ENCODE measurements at regions not wholly inside any gene's neighbourhood (a gene's known extent, or its start where the extent isn't known, plus 50 kb on each side); places are given as distances from the start of the nearest gene placed in this dataset.
"Not testable (repeated sequence)": the region's sequence is repeated elsewhere in the genome, so short reads cannot be mapped to it uniquely, and the experiment has no call there.

- DNase-seq = no peak
These were observed 937.4 kb upstream of the NRXN1 start for GRCh38 chr2:51969347-51969746.

GRCh38 chr2:51960841-51961335 lies 929.0 kb upstream of the NRXN1 start:
- DNase-seq = no peak

DNA sequence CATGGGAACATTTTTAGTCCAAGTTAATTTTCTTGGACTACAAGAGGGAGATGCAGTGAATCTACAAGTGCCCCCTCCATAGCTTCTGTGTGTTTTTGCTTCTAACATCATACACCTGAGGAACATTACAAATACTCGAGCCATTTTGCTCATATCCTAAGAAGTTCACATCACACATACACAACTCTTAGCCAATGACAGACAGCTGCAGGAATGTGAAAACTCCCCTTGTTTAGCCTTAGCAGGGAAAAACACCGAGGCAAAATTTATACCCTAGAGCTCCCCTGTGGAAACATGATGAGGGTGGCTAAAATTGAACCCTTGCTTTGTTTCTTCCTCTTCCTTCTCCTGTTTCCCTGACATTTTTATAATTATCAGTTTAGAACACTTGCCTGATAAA lies 928.3 kb upstream of the NRXN1 start:
- no peak for DNase-seq

- no peak for DNase-seq
These were observed 927.8 kb upstream of the NRXN1 start for GRCh38 chr2:51959696-51960095.

- no peak for DNase-seq
These were observed 922.0 kb upstream of the NRXN1 start for GRCh38 chr2:51953931-51954330.

DNA sequence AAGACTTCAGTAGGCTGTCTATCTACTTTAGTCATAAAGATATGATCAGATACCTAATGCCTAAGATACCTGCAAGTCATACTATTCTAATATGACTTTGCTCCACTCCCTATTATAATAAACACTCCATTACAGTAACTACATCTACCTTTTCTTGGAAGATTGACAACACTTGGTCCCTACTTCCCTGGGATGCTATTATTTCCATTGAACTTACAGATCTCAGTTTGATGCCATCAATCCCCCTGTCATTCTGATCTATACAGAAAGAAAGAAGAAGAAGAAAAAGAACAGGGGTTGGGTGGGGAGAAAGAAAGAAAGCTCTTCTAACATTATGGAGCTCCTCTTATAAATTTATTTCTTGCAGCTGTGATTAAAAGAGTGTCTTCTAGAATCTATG lies 889.1 kb upstream of the NRXN1 start:
- DNase-seq = no peak

- no peak for DNase-seq
These were observed 888.6 kb upstream of the NRXN1 start for GRCh38 chr2:51920509-51920908.

DNA sequence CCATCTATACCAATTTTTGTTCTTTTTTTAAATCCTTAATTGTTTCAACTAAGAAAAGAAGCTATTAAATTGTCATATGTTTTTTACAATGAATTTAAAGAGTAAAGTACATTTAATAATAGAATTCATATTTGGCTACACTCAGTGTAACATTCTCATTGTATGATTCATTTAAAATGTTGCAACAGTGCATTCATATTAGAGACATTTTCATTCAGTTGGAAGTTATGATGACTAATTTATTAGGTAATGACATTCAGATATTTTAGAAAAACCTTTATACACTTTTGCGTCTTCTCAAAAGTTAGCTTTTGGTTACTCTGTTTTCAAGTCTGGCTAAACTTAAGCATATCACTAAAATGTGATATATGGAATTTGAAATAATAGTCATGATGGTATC lies 887.5 kb upstream of the NRXN1 start:
- DNase-seq = no peak

- DNase-seq = no peak
These were observed 886.2 kb upstream of the NRXN1 start for GRCh38 chr2:51918113-51918512.

- no peak for DNase-seq
These were observed 871.8 kb upstream of the NRXN1 start for GRCh38 chr2:51903728-51904127.

- no peak for DNase-seq
These were observed 867.7 kb upstream of the NRXN1 start for GRCh38 chr2:51899643-51900042.

- not testable (repeated sequence) for DNase-seq
These were observed 862.7 kb upstream of the NRXN1 start for GRCh38 chr2:51894584-51894983.

- no peak for DNase-seq
These were observed 856.2 kb upstream of the NRXN1 start for GRCh38 chr2:51888120-51888519.

GRCh38 chr2:51881673-51882072 lies 849.7 kb upstream of the NRXN1 start:
- DNase-seq = no peak

DNA sequence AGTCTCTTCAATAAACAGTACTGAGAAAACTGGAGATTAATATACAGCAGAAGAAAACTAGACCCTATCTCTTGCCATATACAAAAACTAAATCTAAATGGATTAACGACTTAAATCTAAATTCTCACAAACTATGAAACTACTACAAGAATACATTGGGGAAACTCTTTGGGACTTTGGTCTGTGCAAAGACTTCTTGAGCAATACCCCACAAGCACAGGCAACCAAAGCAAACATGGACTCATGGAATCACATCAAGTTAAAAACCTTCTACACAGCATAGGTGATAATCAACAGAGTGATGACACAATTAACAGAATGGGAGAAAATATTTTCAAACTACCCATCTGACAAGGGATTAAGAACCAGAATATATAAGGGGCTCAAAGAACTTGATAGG lies 848.2 kb upstream of the NRXN1 start:
- no peak for DNase-seq

- DNase-seq = no peak
These were observed 834.4 kb upstream of the NRXN1 start for GRCh38 chr2:51866361-51866760.

DNA sequence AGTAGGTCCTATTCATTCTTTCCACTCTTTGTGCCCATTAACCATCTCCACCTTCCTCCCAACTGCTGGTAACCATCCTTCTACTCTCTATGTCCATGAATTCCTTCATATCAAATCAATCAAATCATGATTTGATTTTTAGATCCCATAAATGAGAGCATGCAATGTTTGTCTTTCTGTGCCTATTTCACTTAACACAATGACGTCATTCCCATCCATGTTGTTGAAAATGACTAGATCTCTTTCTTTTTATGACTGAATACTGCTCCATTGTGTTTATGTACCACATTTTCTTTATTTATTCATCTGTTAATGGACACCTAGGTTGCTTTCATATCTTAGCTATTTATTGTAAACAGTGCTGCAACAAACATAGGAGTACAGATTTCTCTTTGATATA lies 827.3 kb upstream of the NRXN1 start:
- DNase-seq = no peak

GRCh38 chr2:51855683-51856082 lies 823.8 kb upstream of the NRXN1 start:
- DNase-seq = no peak

DNA sequence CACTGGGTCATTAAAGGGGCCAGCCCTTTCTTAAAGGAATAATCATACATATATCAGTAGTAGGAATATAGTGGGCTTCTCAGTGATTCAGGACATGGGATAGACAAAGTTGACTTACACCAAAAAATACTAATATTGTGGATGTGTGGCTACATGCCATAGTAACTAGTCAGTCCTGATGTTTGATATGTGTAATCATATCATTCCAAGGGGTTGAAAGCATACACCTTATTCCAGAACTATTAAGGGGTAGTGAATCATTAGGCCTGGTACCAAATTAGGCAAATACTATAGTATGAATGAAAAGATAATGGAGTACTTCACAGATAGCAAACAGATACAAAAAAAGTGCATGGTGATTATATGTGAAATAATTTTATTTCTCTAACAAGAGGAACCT lies 814.9 kb upstream of the NRXN1 start:
- no peak for DNase-seq

DNA sequence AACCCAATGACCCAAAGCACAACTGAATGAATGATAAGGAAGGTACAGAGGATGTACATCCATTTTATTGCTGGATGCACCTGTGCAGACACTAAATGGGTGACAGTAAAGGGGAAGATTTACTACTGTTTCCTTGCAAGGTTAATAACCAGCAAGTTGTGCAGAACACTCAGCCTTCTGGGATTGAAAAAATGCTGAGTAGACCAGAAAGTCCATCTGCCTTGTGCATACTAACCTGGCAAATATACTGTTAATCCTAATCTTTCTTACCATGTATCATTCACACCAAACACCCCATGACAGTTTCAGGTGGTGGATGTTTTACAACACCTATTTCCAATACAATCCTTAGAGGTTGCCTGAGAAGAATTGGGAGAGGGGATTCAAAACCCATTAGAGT lies 814.1 kb upstream of the NRXN1 start:
- DNase-seq = no peak

DNA sequence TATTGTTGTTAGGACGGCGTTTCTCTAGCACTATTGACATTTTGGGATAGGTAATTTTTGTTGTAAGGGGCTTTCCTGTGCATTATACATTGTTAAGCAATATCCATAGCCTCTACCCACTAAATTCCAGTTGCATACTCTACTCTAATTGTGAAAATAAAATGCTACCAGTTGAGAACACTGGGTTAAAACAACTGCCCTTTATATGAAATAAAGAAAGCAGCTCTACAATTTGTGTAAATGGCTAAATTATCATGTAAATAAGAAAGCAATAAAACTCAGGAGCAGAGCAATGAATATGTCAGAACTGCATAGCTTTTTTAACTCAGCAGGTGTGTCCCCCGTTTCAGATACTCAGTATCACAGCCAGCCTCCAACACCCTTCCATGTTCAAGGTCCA lies 812.7 kb upstream of the NRXN1 start:
- DNase-seq = no peak

- no peak for DNase-seq
These were observed 797.5 kb upstream of the NRXN1 start for GRCh38 chr2:51829477-51829876.

DNA sequence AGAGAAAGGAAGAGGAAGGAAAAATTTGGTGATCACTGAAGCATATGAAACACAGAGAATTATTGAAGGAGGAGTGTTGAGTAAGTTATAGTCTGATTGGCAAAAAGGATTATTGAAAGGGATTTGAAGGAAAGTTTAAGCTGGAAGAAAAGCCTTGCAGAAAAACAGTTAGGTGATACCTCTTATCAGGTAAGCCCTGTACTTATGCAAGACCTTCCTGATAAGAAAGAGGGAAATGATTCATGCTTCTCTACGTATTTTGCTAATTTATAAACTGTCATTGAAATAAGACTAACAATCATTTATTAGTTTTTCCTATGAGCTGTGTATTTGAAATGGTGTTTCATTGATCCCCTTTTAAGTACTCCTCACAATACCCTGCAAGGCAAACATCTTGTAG lies 793.9 kb upstream of the NRXN1 start:
- no peak for DNase-seq

- DNase-seq = no peak
These were observed 781.3 kb upstream of the NRXN1 start for GRCh38 chr2:51813247-51813646.

DNA sequence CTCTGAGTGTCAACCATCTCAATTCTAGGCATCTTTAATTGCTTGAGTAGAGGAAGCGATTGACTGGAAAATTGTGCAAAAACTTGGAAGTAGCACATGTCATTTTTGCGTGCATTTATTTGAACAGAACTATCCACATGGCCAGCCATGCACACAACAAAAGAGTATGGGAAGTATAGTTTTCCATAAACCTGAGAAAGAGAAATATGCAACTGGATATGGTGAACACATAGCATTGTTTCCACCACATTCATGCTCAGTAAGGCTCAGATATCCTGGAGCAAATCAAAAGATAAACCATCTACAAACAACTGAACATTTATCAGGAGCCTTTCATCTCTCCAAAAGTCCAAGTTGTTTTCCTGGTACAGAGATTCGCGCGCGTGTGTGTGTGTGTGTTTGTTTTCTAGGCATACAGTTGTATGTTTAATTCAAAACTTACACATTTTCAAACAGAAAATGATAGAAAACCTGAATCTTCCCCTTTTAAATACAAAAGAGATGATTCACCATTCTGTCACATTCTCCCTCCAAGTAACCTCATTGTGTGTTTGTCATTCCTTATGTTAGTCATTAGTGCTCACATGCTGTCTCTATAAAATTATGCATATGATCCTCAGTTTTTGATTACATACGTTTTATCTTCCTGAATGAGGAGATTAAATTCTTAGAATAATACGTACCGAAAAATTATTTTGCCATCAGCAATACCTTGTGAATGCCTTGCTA lies 780.4 kb upstream of the NRXN1 start:
- DNase-seq = no peak
